Endothelial cell of umbilical vein (primary cell): ENCODE measurements at regions not wholly inside any gene's neighbourhood (a gene's known extent, or its start where the extent isn't known, plus 50 kb on each side); places are given as distances from the start of the nearest gene placed in this dataset.

ENCODE experiments used
- BruUV-seq: library from RNA; stranded (reverse); fragments of 400-500 nt; replicated peaks from 2 replicates; lab custom pipeline; 2021; lab: Mats Ljungman, UMichigan
- CTCF ChIA-PET: fragments of 300-600, 350-600 bp; sonication (Branson Sonifier 250); formaldehyde crosslinking; loops from one replicate; lab custom pipeline; 2021; ENCODE audit warnings: antibody characterized with exemption, inconsistent platforms; lab: Charles Lee
- POLR2A ChIA-PET: fragments of 300-600, 350-600 bp; sonication (Branson Sonifier 250); formaldehyde crosslinking; loops from one replicate; lab custom pipeline; 2021; ENCODE audit warnings: antibody characterized with exemption, inconsistent platforms; lab: Charles Lee
- DNase-seq: peaks from one replicate; pipeline ENCODE4 v3.0.0-alpha.2; 2011; ENCODE audit warnings: low read depth, low spot score
- FAIRE-seq: peaks from 2 replicates; lab custom pipeline; 2011; peaks lifted over from hg19 to GRCh38; lab: Jason Lieb, UNC
- H2AFZ ChIP-seq: 2 replicates; pipeline ENCODE4 v1.6.0; 2012; ENCODE audit warnings: low read depth, low read length, control low read depth, inconsistent platforms
- H3K27ac ChIP-seq: 2 replicates; pipeline ENCODE4 v1.5.1; 2011; ENCODE audit warnings: low read depth, mild to moderate bottlenecking, control low read depth, low read length, moderate library complexity; ENCODE audit not compliant: insufficient read depth
- H3K27me3 ChIP-seq, 2 experiments: 2 replicates each; pipeline versions ENCODE4 v1.6.0 to v1.6.1; 2011; ENCODE audit warnings: low read length in 2 of 2, mixed read lengths in 1 of 2; ENCODE audit not compliant: control insufficient read depth in 2 of 2, insufficient read depth in 2 of 2
- H3K36me3 ChIP-seq, 2 experiments: 2 replicates in 1 of 2; 3 replicates in 1 of 2; pipeline ENCODE4 v1.5.1; 2011; ENCODE audit warnings: low read length in 2 of 2, mild to moderate bottlenecking in 1 of 2, moderate library complexity in 1 of 2; ENCODE audit not compliant: control insufficient read depth in 2 of 2, insufficient read depth in 2 of 2; ENCODE audit errors: extremely low read depth in 1 of 2
- H3K4me1 ChIP-seq: 3 replicates; pipeline ENCODE4 v1.5.1; 2011; ENCODE audit warnings: mild to moderate bottlenecking, low read length; ENCODE audit not compliant: control insufficient read depth, insufficient read depth; ENCODE audit errors: extremely low read depth
- H3K4me2 ChIP-seq: 2 replicates; pipeline ENCODE4 v1.6.1; 2011; ENCODE audit warnings: low read length, control low read depth, mixed read lengths; ENCODE audit not compliant: insufficient read depth
- H3K4me3 ChIP-seq, 3 experiments: fragments of 200-600 bp in 1 of 3; sonication (generic), shearing (Covaris generic) in 1 of 3; replicated peaks in 1 of 3; 2 replicates each; pipeline ENCODE4 v1.5.1; 2011 to 2016; ENCODE audit warnings: control low read depth in 3 of 3, low read length in 3 of 3, mild to moderate bottlenecking in 2 of 3, inconsistent platforms in 1 of 3, low read depth in 1 of 3, moderate library complexity in 1 of 3; ENCODE audit not compliant: insufficient read depth in 1 of 3
- H3K79me2 ChIP-seq: 2 replicates; pipeline ENCODE4 v1.6.0; 2012; ENCODE audit warnings: low read length, inconsistent platforms; ENCODE audit not compliant: control insufficient read depth, insufficient read depth
- H3K9ac ChIP-seq: replicated peaks from 2 replicates; pipeline ENCODE3; 2011; ENCODE audit warnings: low read length, control low read depth; ENCODE audit not compliant: insufficient read depth; ENCODE audit errors: extremely low read depth
- H3K9me1 ChIP-seq: replicated peaks from 3 replicates; pipeline ENCODE4 v1.6.0; 2011; ENCODE audit warnings: mild to moderate bottlenecking, low read length; ENCODE audit not compliant: control insufficient read depth, insufficient read depth; ENCODE audit errors: extremely low read depth
- H3K9me3 ChIP-seq: replicated peaks from 2 replicates; pipeline ENCODE4 v1.5.1; 2012; ENCODE audit warnings: low read length, inconsistent platforms; ENCODE audit not compliant: control insufficient read depth, insufficient read depth
- H4K20me1 ChIP-seq: replicated peaks from 2 replicates; pipeline ENCODE3; 2011; ENCODE audit warnings: mild to moderate bottlenecking, low read length; ENCODE audit not compliant: control insufficient read depth, insufficient read depth; ENCODE audit errors: extremely low read depth
- EZH2 ChIP-seq: IDR thresholded peaks from 2 replicates; pipeline ENCODE4 v1.6.1; 2012; ENCODE audit warnings: borderline replicate concordance, low read depth, mild to moderate bottlenecking, moderate library complexity, low read length, inconsistent platforms; ENCODE audit not compliant: severe bottlenecking
- FOS ChIP-seq: IDR thresholded peaks from 2 replicates; pipeline ENCODE4 v1.6.1; 2011; ENCODE audit warnings: mild to moderate bottlenecking, low read length, moderate library complexity, borderline replicate concordance; ENCODE audit not compliant: insufficient read depth
- GATA2 ChIP-seq: IDR thresholded peaks from 2 replicates; pipeline ENCODE4 v1.7.0; 2011; ENCODE audit warnings: low read depth, mild to moderate bottlenecking, moderate library complexity, mixed read lengths, low read length; ENCODE audit not compliant: insufficient read length, insufficient read depth
- JUN ChIP-seq: IDR thresholded peaks from 2 replicates; pipeline ENCODE4 v1.6.1; 2011; ENCODE audit warnings: borderline replicate concordance, low read depth; ENCODE audit not compliant: insufficient read length, insufficient read depth
- MYC ChIP-seq: IDR thresholded peaks from one replicate; pipeline ENCODE4 v1.6.1; 2011; ENCODE audit warnings: mild to moderate bottlenecking, low read depth, low read length
- POLR2A ChIP-seq: IDR thresholded peaks from 2 replicates; pipeline ENCODE4 v1.6.1; 2012; ENCODE audit warnings: low read depth, mild to moderate bottlenecking, control low read depth, low read length
- POLR2AphosphoS5 ChIP-seq: IDR thresholded peaks from 2 replicates; pipeline ENCODE4 v1.6.1; 2012; ENCODE audit warnings: low read depth, mild to moderate bottlenecking, control low read depth, low read length, moderate library complexity; ENCODE audit not compliant: insufficient read depth
- dilution Hi-C: fragments of 300-500 bp; cut with MboI; formaldehyde crosslinking; loops from one replicate; pipeline ENCODE4 v1.15.0; 2019; ENCODE audit warnings: low sequenced_read_pairs; ENCODE audit not compliant: extremely low pct_ligation_motif_present
- intact Hi-C: fragments of 100-400 bp; cut with micrococcal nuclease; formaldehyde crosslinking; loops from one replicate; pipeline ENCODE4 v1.10.0; 2022
- TF ChIP-seq, protein P1 (sequence below): IDR thresholded peaks from 2 replicates; pipeline ENCODE4 v1.6.1; 2011; ENCODE audit not compliant: insufficient read depth, insufficient read length
- TF ChIP-seq, protein P2 (sequence below), 2 donors: IDR thresholded peaks; 1 replicate in 1 of 2; 2 replicates in 1 of 2; pipeline ENCODE4 v1.5.1; 2011; ENCODE audit warnings: low read length in 2 of 2, mild to moderate bottlenecking in 2 of 2, moderate library complexity in 2 of 2, control low read depth in 1 of 2, inconsistent platforms in 1 of 2, low read depth in 1 of 2; ENCODE audit not compliant: insufficient read depth in 1 of 2; ENCODE audit errors: extremely low read depth in 1 of 2

DNA sequence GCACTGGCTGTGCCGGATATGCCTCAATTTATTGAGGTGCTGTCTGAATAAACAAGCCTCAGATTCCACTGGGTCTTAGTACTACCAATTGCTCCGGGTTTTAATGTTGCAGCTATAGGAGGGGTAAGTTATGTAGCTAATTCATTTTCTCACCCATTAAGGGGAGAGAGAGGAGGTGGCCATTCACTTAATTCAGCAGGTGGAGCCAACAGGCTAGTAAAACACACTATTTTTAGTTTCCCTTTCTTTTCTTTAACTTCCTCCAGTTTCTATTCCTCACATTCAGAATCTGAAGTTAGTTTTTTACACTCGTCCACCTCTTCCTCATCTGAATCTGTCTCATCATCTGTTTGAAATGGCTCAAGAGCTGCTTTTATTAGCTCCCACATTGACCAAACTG is 105.6 kb upstream of the CDH10 start:
- no peak for FAIRE-seq
- CTCF ChIA-PET = no interaction called here
- dilution Hi-C loops = no loop called here
- Histone ChIP-seq H3K27me3 (no peaks in the 10 kb centered on the region), H3K4me1 (no peaks in the 10 kb centered on the region), H3K79me2 (no peaks in the 10 kb centered on the region), H3K9me3 (no peaks in the 10 kb centered on the region), H3K9ac (no peak overlapping the region), H2AFZ (no peak overlapping the region), H3K9me1 (no peaks in the 10 kb centered on the region), H4K20me1 (no peaks in the 10 kb centered on the region), H3K36me3 (no peaks in the 10 kb centered on the region), H3K4me2 (no peak overlapping the region), H3K4me3 (no peak overlapping the region), H3K27ac (no peak overlapping the region)
- no peak for DNase-seq
- BruUV-seq = no TSS peak
- TF ChIP-seq JUN = no peak
- TF ChIP-seq GATA2 = no peak
- TF ChIP-seq, protein P1, sequence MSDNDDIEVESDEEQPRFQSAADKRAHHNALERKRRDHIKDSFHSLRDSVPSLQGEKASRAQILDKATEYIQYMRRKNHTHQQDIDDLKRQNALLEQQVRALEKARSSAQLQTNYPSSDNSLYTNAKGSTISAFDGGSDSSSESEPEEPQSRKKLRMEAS = no peak
- no peak for TF ChIP-seq MYC
- no peak for TF ChIP-seq POLR2AphosphoS5
- TF ChIP-seq POLR2A = no peak
- no peak for TF ChIP-seq FOS
- no peak for TF ChIP-seq EZH2
- TF ChIP-seq, protein P2, sequence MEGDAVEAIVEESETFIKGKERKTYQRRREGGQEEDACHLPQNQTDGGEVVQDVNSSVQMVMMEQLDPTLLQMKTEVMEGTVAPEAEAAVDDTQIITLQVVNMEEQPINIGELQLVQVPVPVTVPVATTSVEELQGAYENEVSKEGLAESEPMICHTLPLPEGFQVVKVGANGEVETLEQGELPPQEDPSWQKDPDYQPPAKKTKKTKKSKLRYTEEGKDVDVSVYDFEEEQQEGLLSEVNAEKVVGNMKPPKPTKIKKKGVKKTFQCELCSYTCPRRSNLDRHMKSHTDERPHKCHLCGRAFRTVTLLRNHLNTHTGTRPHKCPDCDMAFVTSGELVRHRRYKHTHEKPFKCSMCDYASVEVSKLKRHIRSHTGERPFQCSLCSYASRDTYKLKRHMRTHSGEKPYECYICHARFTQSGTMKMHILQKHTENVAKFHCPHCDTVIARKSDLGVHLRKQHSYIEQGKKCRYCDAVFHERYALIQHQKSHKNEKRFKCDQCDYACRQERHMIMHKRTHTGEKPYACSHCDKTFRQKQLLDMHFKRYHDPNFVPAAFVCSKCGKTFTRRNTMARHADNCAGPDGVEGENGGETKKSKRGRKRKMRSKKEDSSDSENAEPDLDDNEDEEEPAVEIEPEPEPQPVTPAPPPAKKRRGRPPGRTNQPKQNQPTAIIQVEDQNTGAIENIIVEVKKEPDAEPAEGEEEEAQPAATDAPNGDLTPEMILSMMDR (IDR thresholded peaks at IDR 0.05; ENCODE audit: extremely low read depth in 1 of 2, insufficient read depth in 1 of 2, low read depth in 1 of 2, low read length in 2 of 2) = no peak
- intact Hi-C loops = no loop called here
- POLR2A ChIA-PET = no interaction called here
